ENCODE measurements at regions not wholly inside any gene's neighbourhood (a gene's known extent, or its start where the extent isn't known, plus 50 kb on each side); places are given as distances from the start of the nearest gene placed in this dataset.

GRCh38 chr18:61609131-61609530 is 275.9 kb downstream of the CDH20 start:
- ATAC-seq (ENCODE audit: insufficient read depth, low FRiP score) = no peak
- no peak for TF ChIP-seq CTCF (IDR thresholded peaks at IDR 0.05; ENCODE audit: control extremely low read depth, extremely low read depth)
- Histone ChIP-seq H3K4me3 (no peak overlapping the region), H3K36me3 (ENCODE audit: control insufficient read depth in 4 of 4, insufficient read depth in 4 of 4, low read length in 4 of 4) (no peaks in the 10 kb centered on the region), H3K9ac (ENCODE audit: insufficient read depth in 1 of 2, low read length in 2 of 2) (no peak overlapping the region), H3K27ac (ENCODE audit: low read depth in 1 of 2, low read length in 1 of 2) (no peak overlapping the region), H3K9me3 (ENCODE audit: control insufficient read depth in 4 of 4, insufficient read depth in 3 of 4, low read length in 3 of 4) (peaks cover 0 to 7% (median 1%) of the 10 kb centered on the region in 4 donors), H3K27me3 (ENCODE audit: control insufficient read depth in 3 of 3, insufficient read depth in 3 of 3, low read length in 2 of 3) (no peaks in the 10 kb centered on the region), H3K4me1 (ENCODE audit: control insufficient read depth in 5 of 5, insufficient read depth in 5 of 5, low read length in 5 of 5) (peaks cover 7 to 40% (median 10%) of the 10 kb centered on the region in 5 donors)
- no peak for DNase-seq

- DNase-seq = no peak
- 53 to 76% methylated on average over 1 of the region's 1 CpG for WGBS, 2 donors
- Histone ChIP-seq H3K9me3 (ENCODE audit: control insufficient read depth in 4 of 4, insufficient read depth in 3 of 4, low read length in 3 of 4) (peaks cover 0 to 7% (median 1%) of the 10 kb centered on the region in 4 donors), H3K4me1 (ENCODE audit: control insufficient read depth in 5 of 5, insufficient read depth in 5 of 5, low read length in 5 of 5) (peaks cover 7 to 40% (median 10%) of the 10 kb centered on the region in 5 donors), H3K27me3 (ENCODE audit: control insufficient read depth in 3 of 3, insufficient read depth in 3 of 3, low read length in 2 of 3) (no peaks in the 10 kb centered on the region), H3K9ac (ENCODE audit: insufficient read depth in 1 of 2, low read length in 2 of 2) (no peak overlapping the region), H3K27ac (ENCODE audit: low read depth in 1 of 2, low read length in 1 of 2) (no peak overlapping the region), H3K36me3 (ENCODE audit: control insufficient read depth in 4 of 4, insufficient read depth in 4 of 4, low read length in 4 of 4) (no peaks in the 10 kb centered on the region), H3K4me3 (no peak overlapping the region)
- TF ChIP-seq CTCF (IDR thresholded peaks at IDR 0.05; ENCODE audit: control extremely low read depth, extremely low read depth) = no peak
- ATAC-seq (ENCODE audit: insufficient read depth, low FRiP score) = no peak
Measured at GRCh38 chr18:61608316-61608715, 275.1 kb downstream of the CDH20 start.

GRCh38 chr18:61607867-61608266 is 274.6 kb downstream of the CDH20 start:
- no peaks in the 10 kb centered on the region for H3K27me3 ChIP-seq (ENCODE audit: control insufficient read depth in 3 of 3, insufficient read depth in 3 of 3, low read length in 2 of 3)
- no peak for ATAC-seq (ENCODE audit: insufficient read depth, low FRiP score)
- H3K27ac ChIP-seq (ENCODE audit: low read depth in 1 of 2, low read length in 1 of 2) = peak overlapping the region in 1 of 2 donors; percentile 21
- no peaks in the 10 kb centered on the region for H3K36me3 ChIP-seq (ENCODE audit: control insufficient read depth in 4 of 4, insufficient read depth in 4 of 4, low read length in 4 of 4)
- H3K4me1 ChIP-seq (ENCODE audit: control insufficient read depth in 5 of 5, insufficient read depth in 5 of 5, low read length in 5 of 5) = peaks cover 7 to 40% (median 10%) of the 10 kb centered on the region in 5 donors
- 83 to 88% methylated on average over 2 of the region's 2 CpGs for WGBS, 2 donors
- no peak for TF ChIP-seq CTCF (IDR thresholded peaks at IDR 0.05; ENCODE audit: control extremely low read depth, extremely low read depth)
- no peak for DNase-seq
- H3K9ac ChIP-seq (ENCODE audit: insufficient read depth in 1 of 2, low read length in 2 of 2) = no peak overlapping the region
- H3K4me3 ChIP-seq = no peak overlapping the region
- peaks cover 0 to 7% (median 1%) of the 10 kb centered on the region in 4 donors for H3K9me3 ChIP-seq (ENCODE audit: control insufficient read depth in 4 of 4, insufficient read depth in 3 of 4, low read length in 3 of 4)

GRCh38 chr18:61606759-61607158 is 273.5 kb downstream of the CDH20 start:
- 1% methylated on average over 5 of the region's 5 CpGs for WGBS, 2 donors
- Histone ChIP-seq H3K36me3 (ENCODE audit: control insufficient read depth in 4 of 4, insufficient read depth in 4 of 4, low read length in 4 of 4) (no peaks in the 10 kb centered on the region), H3K4me1 (ENCODE audit: control insufficient read depth in 5 of 5, insufficient read depth in 5 of 5, low read length in 5 of 5) (peaks cover 8 to 40% (median 10%) of the 10 kb centered on the region in 5 donors), H3K27ac (ENCODE audit: low read depth in 1 of 2, low read length in 1 of 2) (peak overlapping the region; percentile 43 to 68), H3K27me3 (ENCODE audit: control insufficient read depth in 3 of 3, insufficient read depth in 3 of 3, low read length in 2 of 3) (no peaks in the 10 kb centered on the region), H3K9ac (ENCODE audit: insufficient read depth in 1 of 2, low read length in 2 of 2) (peak overlapping the region in 1 of 2 donors; percentile 73), H3K9me3 (ENCODE audit: control insufficient read depth in 4 of 4, insufficient read depth in 3 of 4, low read length in 3 of 4) (peaks cover 0 to 7% (median 1%) of the 10 kb centered on the region in 4 donors), H3K4me3 (no peak overlapping the region)
- DNase-seq (peak; percentile 93 to 97 (median 95)), ATAC-seq (ENCODE audit: insufficient read depth, low FRiP score) (peak; percentile 88)
- no peak for TF ChIP-seq CTCF (IDR thresholded peaks at IDR 0.05; ENCODE audit: control extremely low read depth, extremely low read depth)
